ENCODE measurements at regions not wholly inside any gene's neighbourhood (a gene's known extent, or its start where the extent isn't known, plus 50 kb on each side); places are given as distances from the start of the nearest gene placed in this dataset.

- no peak for DNase-seq (ENCODE audit: low read depth in 6 of 9, low spot score in 9 of 9)
- H3K27ac ChIP-seq (ENCODE audit: low read depth in 1 of 2, low read length in 1 of 2): no peak overlapping the region
- H3K4me3 ChIP-seq (ENCODE audit: low read length in 2 of 2): no peak overlapping the region
- 78% methylated on average over 8 of the region's 8 CpGs for WGBS
- H3K27me3 ChIP-seq (ENCODE audit: control insufficient read depth in 2 of 2, insufficient read depth in 1 of 2, low read length in 1 of 2): no peaks in the 10 kb centered on the region
- no peaks in the 10 kb centered on the region for H3K9me3 ChIP-seq (ENCODE audit: control insufficient read depth in 2 of 2, insufficient read depth in 1 of 2, low read length in 1 of 2)
- H3K36me3 ChIP-seq (ENCODE audit: control insufficient read depth in 2 of 2, insufficient read depth in 2 of 2, low read length in 1 of 2): no peaks in the 10 kb centered on the region
- H3K4me1 ChIP-seq (ENCODE audit: control insufficient read depth in 2 of 2, insufficient read depth in 2 of 2, low read length in 2 of 2): no peaks in the 10 kb centered on the region
Measured at GRCh38 chr1:102772831-102773230, 335.5 kb downstream of the COL11A1 start.

- 90% methylated on average over 1 of the region's 1 CpG for WGBS
- no peak overlapping the region for H3K27ac ChIP-seq (ENCODE audit: low read depth in 1 of 2, low read length in 1 of 2)
- no peak for DNase-seq (ENCODE audit: low read depth in 6 of 9, low spot score in 9 of 9)
- no peak overlapping the region for H3K4me3 ChIP-seq (ENCODE audit: low read length in 2 of 2)
- H3K27me3 ChIP-seq (ENCODE audit: control insufficient read depth in 2 of 2, insufficient read depth in 1 of 2, low read length in 1 of 2): no peaks in the 10 kb centered on the region
- H3K4me1 ChIP-seq (ENCODE audit: control insufficient read depth in 2 of 2, insufficient read depth in 2 of 2, low read length in 2 of 2): no peaks in the 10 kb centered on the region
- no peaks in the 10 kb centered on the region for H3K36me3 ChIP-seq (ENCODE audit: control insufficient read depth in 2 of 2, insufficient read depth in 2 of 2, low read length in 1 of 2)
- no peaks in the 10 kb centered on the region for H3K9me3 ChIP-seq (ENCODE audit: control insufficient read depth in 2 of 2, insufficient read depth in 1 of 2, low read length in 1 of 2)
Measured at GRCh38 chr1:102758418-102758817, 349.9 kb downstream of the COL11A1 start.

DNA sequence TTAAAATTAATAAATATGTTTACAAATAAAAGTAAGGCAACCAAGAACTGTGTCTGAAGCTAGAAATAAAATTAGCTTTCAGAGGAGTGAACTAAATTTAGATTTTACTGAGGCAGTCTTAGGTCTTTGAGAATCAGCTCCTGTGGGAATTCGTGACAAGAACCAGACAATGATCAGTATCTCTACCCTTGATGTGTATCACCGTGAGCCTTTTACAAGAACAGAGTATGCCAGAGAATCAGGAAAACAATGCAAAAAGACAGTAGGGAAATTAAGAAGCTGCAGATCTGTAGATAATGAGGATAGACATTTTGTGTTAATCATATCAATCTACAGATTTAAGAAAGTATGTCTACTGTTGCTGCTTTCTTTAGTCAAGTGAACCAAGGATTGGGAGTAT is 351.0 kb downstream of the COL11A1 start:
- 61% methylated on average over 2 of the region's 2 CpGs for WGBS
- no peaks in the 10 kb centered on the region for H3K27me3 ChIP-seq (ENCODE audit: control insufficient read depth in 2 of 2, insufficient read depth in 1 of 2, low read length in 1 of 2)

GRCh38 chr1:102751111-102751510 is 357.2 kb downstream of the COL11A1 start:
- Histone ChIP-seq H3K4me3 (ENCODE audit: low read length in 2 of 2) (no peak overlapping the region), H3K27ac (ENCODE audit: low read depth in 1 of 2, low read length in 1 of 2) (no peak overlapping the region), H3K9me3 (ENCODE audit: control insufficient read depth in 2 of 2, insufficient read depth in 1 of 2, low read length in 1 of 2) (no peaks in the 10 kb centered on the region), H3K27me3 (ENCODE audit: control insufficient read depth in 2 of 2, insufficient read depth in 1 of 2, low read length in 1 of 2) (no peaks in the 10 kb centered on the region), H3K4me1 (ENCODE audit: control insufficient read depth in 2 of 2, insufficient read depth in 2 of 2, low read length in 2 of 2) (no peaks in the 10 kb centered on the region), H3K36me3 (ENCODE audit: control insufficient read depth in 2 of 2, insufficient read depth in 2 of 2, low read length in 1 of 2) (no peaks in the 10 kb centered on the region)
- 84% methylated on average over 2 of the region's 2 CpGs for WGBS
- DNase-seq (ENCODE audit: low read depth in 6 of 9, low spot score in 9 of 9): no peak

More for the DNA sequence above, 351.0 kb downstream of the COL11A1 start:
- DNase-seq (ENCODE audit: low read depth in 6 of 9, low spot score in 9 of 9): no peak
- Histone ChIP-seq H3K27ac (ENCODE audit: low read depth in 1 of 2, low read length in 1 of 2) (no peak overlapping the region), H3K36me3 (ENCODE audit: control insufficient read depth in 2 of 2, insufficient read depth in 2 of 2, low read length in 1 of 2) (no peaks in the 10 kb centered on the region), H3K4me3 (ENCODE audit: low read length in 2 of 2) (no peak overlapping the region), H3K4me1 (ENCODE audit: control insufficient read depth in 2 of 2, insufficient read depth in 2 of 2, low read length in 2 of 2) (no peaks in the 10 kb centered on the region), H3K9me3 (ENCODE audit: control insufficient read depth in 2 of 2, insufficient read depth in 1 of 2, low read length in 1 of 2) (no peaks in the 10 kb centered on the region)

DNA sequence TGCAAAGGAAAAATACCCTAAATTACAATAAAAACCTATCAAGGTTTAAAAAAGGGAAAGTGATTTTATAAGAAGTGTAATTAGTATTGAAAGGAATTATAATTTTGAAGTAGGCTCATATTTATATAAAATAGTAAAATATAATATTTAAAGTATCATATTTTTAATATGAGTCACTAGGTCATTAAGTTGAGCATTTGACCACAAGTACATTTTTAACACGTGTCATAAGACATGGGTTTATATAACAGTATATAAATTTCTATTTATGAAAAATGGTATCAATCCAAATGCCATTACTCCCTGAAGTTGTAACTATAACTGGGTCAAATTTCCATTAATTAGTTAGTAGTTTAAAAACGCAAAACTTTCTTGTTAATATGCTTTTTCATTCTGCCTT is 365.9 kb downstream of the COL11A1 start:
- Histone ChIP-seq H3K27me3 (ENCODE audit: control insufficient read depth in 2 of 2, insufficient read depth in 1 of 2, low read length in 1 of 2) (no peaks in the 10 kb centered on the region), H3K4me1 (ENCODE audit: control insufficient read depth in 2 of 2, insufficient read depth in 2 of 2, low read length in 2 of 2) (no peaks in the 10 kb centered on the region), H3K36me3 (ENCODE audit: control insufficient read depth in 2 of 2, insufficient read depth in 2 of 2, low read length in 1 of 2) (no peaks in the 10 kb centered on the region), H3K9me3 (ENCODE audit: control insufficient read depth in 2 of 2, insufficient read depth in 1 of 2, low read length in 1 of 2) (no peaks in the 10 kb centered on the region), H3K27ac (ENCODE audit: low read depth in 1 of 2, low read length in 1 of 2) (no peak overlapping the region), H3K4me3 (ENCODE audit: low read length in 2 of 2) (no peak overlapping the region)
- WGBS: 96% methylated on average over 2 of the region's 2 CpGs
- no peak for DNase-seq (ENCODE audit: low read depth in 6 of 9, low spot score in 9 of 9)

DNA sequence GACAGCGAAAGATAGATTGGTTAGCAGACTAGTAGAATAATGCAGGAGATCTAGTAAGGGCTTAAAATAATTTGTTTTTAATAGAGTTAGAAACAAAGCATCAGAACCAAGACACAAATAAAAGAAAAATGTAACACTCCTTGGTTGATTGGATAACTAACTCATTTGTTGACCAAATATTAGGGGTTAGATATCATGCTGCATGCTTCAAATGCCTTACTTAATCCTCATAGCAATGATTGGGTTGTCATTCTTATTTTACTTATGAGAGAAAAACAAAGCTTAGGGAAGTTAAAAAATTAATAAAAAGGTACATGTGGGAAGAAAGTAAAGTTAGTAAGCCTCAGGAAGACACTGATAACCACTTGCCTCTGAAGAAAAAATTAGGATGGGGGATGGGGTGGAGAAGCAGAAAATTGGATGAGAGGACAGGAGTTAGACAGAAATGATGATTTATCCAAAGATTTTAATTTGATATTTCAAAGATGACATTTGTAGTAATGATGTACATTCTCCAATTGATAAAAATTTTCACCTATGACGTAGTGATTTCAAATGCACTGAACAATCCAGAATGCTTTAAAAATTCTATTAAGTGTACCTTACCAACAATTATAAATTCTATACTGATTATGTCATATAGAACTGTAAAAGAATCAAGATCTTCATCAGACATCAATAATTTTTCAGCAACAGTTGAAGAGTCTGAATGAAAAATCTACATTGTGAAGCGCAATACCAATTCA is 374.7 kb downstream of the COL11A1 start:
- Histone ChIP-seq H3K27ac (ENCODE audit: low read depth in 1 of 2, low read length in 1 of 2) (no peak overlapping the region), H3K4me1 (ENCODE audit: control insufficient read depth in 2 of 2, insufficient read depth in 2 of 2, low read length in 2 of 2) (no peaks in the 10 kb centered on the region), H3K4me3 (ENCODE audit: low read length in 2 of 2) (no peak overlapping the region), H3K27me3 (ENCODE audit: control insufficient read depth in 2 of 2, insufficient read depth in 1 of 2, low read length in 1 of 2) (no peaks in the 10 kb centered on the region), H3K36me3 (ENCODE audit: control insufficient read depth in 2 of 2, insufficient read depth in 2 of 2, low read length in 1 of 2) (no peaks in the 10 kb centered on the region), H3K9me3 (ENCODE audit: control insufficient read depth in 2 of 2, insufficient read depth in 1 of 2, low read length in 1 of 2) (no peaks in the 10 kb centered on the region)
- whole genome bisulfite sequencing: 94% methylated on average over 3 of the region's 3 CpGs
- no peak for DNase-seq (ENCODE audit: low read depth in 6 of 9, low spot score in 9 of 9)

DNA sequence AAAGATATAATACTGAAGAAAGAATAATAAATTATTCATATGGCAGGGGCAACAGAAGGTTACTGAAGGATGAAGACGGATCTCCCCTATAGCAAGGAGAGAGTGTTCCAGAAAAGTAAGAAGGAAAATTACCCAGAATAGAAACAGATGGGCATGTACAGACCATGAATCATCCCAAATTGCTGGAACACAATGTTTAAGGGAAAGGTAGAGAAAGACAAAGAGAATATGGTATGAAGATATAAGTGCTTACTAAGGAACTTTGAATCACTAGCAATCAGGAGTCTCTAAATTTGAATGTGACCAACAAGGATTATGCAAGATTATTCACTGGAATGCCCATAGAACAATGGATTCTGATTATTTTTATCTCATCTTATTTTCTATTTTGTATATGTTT is 375.4 kb downstream of the COL11A1 start:
- no peaks in the 10 kb centered on the region for H3K9me3 ChIP-seq (ENCODE audit: control insufficient read depth in 2 of 2, insufficient read depth in 1 of 2, low read length in 1 of 2)
- no peaks in the 10 kb centered on the region for H3K36me3 ChIP-seq (ENCODE audit: control insufficient read depth in 2 of 2, insufficient read depth in 2 of 2, low read length in 1 of 2)
- H3K4me1 ChIP-seq (ENCODE audit: control insufficient read depth in 2 of 2, insufficient read depth in 2 of 2, low read length in 2 of 2): no peaks in the 10 kb centered on the region
- 92% methylated on average over 1 of the region's 1 CpG for WGBS
- H3K27ac ChIP-seq (ENCODE audit: low read depth in 1 of 2, low read length in 1 of 2): no peak overlapping the region
- no peak for DNase-seq (ENCODE audit: low read depth in 6 of 9, low spot score in 9 of 9)
- no peaks in the 10 kb centered on the region for H3K27me3 ChIP-seq (ENCODE audit: control insufficient read depth in 2 of 2, insufficient read depth in 1 of 2, low read length in 1 of 2)
- H3K4me3 ChIP-seq (ENCODE audit: low read length in 2 of 2): no peak overlapping the region

GRCh38 chr1:102726417-102726816 is 381.9 kb downstream of the COL11A1 start:
- DNase-seq (ENCODE audit: low read depth in 6 of 9, low spot score in 9 of 9): no peak
- Histone ChIP-seq H3K4me1 (ENCODE audit: control insufficient read depth in 2 of 2, insufficient read depth in 2 of 2, low read length in 2 of 2) (no peaks in the 10 kb centered on the region), H3K4me3 (ENCODE audit: low read length in 2 of 2) (no peak overlapping the region), H3K27ac (ENCODE audit: low read depth in 1 of 2, low read length in 1 of 2) (no peak overlapping the region), H3K9me3 (ENCODE audit: control insufficient read depth in 2 of 2, insufficient read depth in 1 of 2, low read length in 1 of 2) (no peaks in the 10 kb centered on the region), H3K27me3 (ENCODE audit: control insufficient read depth in 2 of 2, insufficient read depth in 1 of 2, low read length in 1 of 2) (no peaks in the 10 kb centered on the region), H3K36me3 (ENCODE audit: control insufficient read depth in 2 of 2, insufficient read depth in 2 of 2, low read length in 1 of 2) (no peaks in the 10 kb centered on the region)
- 91% methylated on average over 1 of the region's 1 CpG for WGBS

GRCh38 chr1:102724741-102725140 is 383.6 kb downstream of the COL11A1 start:
- Histone ChIP-seq H3K27ac (ENCODE audit: low read depth in 1 of 2, low read length in 1 of 2) (no peak overlapping the region), H3K36me3 (ENCODE audit: control insufficient read depth in 2 of 2, insufficient read depth in 2 of 2, low read length in 1 of 2) (no peaks in the 10 kb centered on the region), H3K9me3 (ENCODE audit: control insufficient read depth in 2 of 2, insufficient read depth in 1 of 2, low read length in 1 of 2) (no peaks in the 10 kb centered on the region), H3K27me3 (ENCODE audit: control insufficient read depth in 2 of 2, insufficient read depth in 1 of 2, low read length in 1 of 2) (no peaks in the 10 kb centered on the region), H3K4me1 (ENCODE audit: control insufficient read depth in 2 of 2, insufficient read depth in 2 of 2, low read length in 2 of 2) (no peaks in the 10 kb centered on the region), H3K4me3 (ENCODE audit: low read length in 2 of 2) (no peak overlapping the region)
- no peak for DNase-seq (ENCODE audit: low read depth in 6 of 9, low spot score in 9 of 9)
- WGBS: 94% methylated on average over 1 of the region's 1 CpG

All from thymus (tissue), 11 donors.